GM12878 (cell line): ENCODE measurements at regions not wholly inside any gene's neighbourhood (a gene's known extent, or its start where the extent isn't known, plus 50 kb on each side); places are given as distances from the start of the nearest gene placed in this dataset.

Experiments
- CHD2 ChIP-seq: IDR thresholded peaks from 2 replicates; pipeline ENCODE4 v1.6.1; 2011; ENCODE audit warnings: low read depth, low read length, improper control_type of control experiment, borderline replicate concordance
- CTCF ChIP-seq, 3 experiments: IDR thresholded peaks in 2 of 3; conservative IDR thresholded peaks in 1 of 3; 2 replicates each; pipeline ENCODE4 v1.5.1; 2011; ENCODE audit warnings: low read depth in 3 of 3, low read length in 3 of 3, mild to moderate bottlenecking in 3 of 3, control low read depth in 2 of 3, moderate library complexity in 2 of 3, inconsistent platforms in 1 of 3, mixed read lengths in 1 of 3; ENCODE audit not compliant: control insufficient read depth in 2 of 3, insufficient read depth in 1 of 3; ENCODE audit errors: extremely low read depth in 1 of 3
- ETV6 ChIP-seq, 2 experiments: fragments of 450-650 bp in 1 of 2; IDR thresholded peaks in 1 of 2; conservative IDR thresholded peaks in 1 of 2; 2 replicates each; pipeline ENCODE4 v1.6.1; 2014; ENCODE audit warnings: antibody characterized with exemption in 1 of 2, borderline replicate concordance in 1 of 2, low read depth in 1 of 2, mild to moderate bottlenecking in 1 of 2, moderate library complexity in 1 of 2
- HDGF ChIP-seq: fragments of 450-650 bp; IDR thresholded peaks from 2 replicates; pipeline ENCODE4 v1.6.1; 2016; ENCODE audit warnings: antibody characterized with exemption
- NFIC ChIP-seq: IDR thresholded peaks from 2 replicates; pipeline ENCODE4 v1.6.1; 2012; ENCODE audit warnings: low read depth, mild to moderate bottlenecking, inconsistent platforms, low read length, moderate library complexity
- NFYA ChIP-seq: IDR thresholded peaks from 2 replicates; pipeline ENCODE4 v1.6.1; 2011; ENCODE audit warnings: low read depth, mild to moderate bottlenecking, low read length, improper control_type of control experiment, borderline replicate concordance
- POLR2A ChIP-seq: IDR thresholded peaks from 2 replicates; pipeline ENCODE4 v1.6.1; 2011; ENCODE audit warnings: low read depth, mild to moderate bottlenecking, low read length
- RAD21 ChIP-seq: IDR thresholded peaks from 2 replicates; pipeline ENCODE4 v1.6.1; 2011; ENCODE audit warnings: mild to moderate bottlenecking, low read depth, low read length, moderate library complexity; ENCODE audit not compliant: insufficient read depth
- SMC3 ChIP-seq: IDR thresholded peaks from 2 replicates; pipeline ENCODE4 v1.6.1; 2011; ENCODE audit warnings: low read length, improper control_type of control experiment, borderline replicate concordance
- TF ChIP-seq, protein P1 (sequence below): IDR thresholded peaks from 2 replicates; pipeline ENCODE4 v1.6.1; 2012; ENCODE audit warnings: low read depth, low read length, improper control_type of control experiment

DNA sequence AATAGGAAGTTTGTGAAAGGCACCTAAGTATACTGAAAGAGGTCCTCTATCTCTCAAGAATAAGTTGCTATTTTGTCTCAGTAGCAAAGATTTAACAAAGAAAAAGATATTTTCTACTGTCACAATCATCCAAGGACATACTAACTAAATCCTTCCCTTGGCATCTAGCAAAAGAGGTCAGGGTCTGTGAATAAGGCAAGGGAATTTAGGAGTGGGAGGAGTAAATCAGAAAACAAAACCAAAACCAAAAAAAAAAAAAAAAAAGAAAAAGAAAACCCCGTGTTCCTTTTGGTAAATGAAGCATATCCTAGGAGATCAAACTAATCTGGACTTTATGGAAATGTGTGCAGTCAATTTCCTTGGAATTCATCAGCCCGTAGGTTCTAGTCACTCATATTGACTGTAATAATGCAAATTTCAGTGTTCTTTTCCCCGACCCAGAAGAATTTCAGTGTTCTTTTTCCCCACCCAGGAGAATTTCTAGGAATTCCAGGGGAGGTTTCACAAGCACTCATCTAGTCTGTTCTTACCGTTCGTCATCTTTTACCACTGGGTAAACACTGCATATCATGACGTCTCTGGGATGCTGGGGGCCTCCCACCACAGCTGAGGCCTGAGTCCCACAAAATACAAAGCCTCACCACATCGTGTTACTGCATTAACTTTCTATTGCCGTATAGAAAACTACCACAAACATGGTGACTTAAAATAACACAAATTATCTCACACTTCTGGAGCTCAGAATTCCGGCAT lies 113.8 kb upstream of the CCDC54 start:
- TF ChIP-seq ETV6 (conservative IDR thresholded peaks at IDR 0.05 in 1 of 2, IDR thresholded peaks at IDR 0.05 in 1 of 2; ENCODE audit: borderline replicate concordance in 1 of 2, low read depth in 1 of 2) (no peak), POLR2A (no peak), CTCF (IDR thresholded peaks at IDR 0.05 in 2 of 3, conservative IDR thresholded peaks at IDR 0.05 in 1 of 3; ENCODE audit: control insufficient read depth in 2 of 3, extremely low read depth in 1 of 3, insufficient read depth in 1 of 3, low read depth in 3 of 3, low read length in 3 of 3) (no peak), NFIC (no peak), NFYA (no peak), HDGF (no peak), RAD21 (no peak), SMC3 (no peak), CHD2 (no peak)
- TF ChIP-seq, protein P1, sequence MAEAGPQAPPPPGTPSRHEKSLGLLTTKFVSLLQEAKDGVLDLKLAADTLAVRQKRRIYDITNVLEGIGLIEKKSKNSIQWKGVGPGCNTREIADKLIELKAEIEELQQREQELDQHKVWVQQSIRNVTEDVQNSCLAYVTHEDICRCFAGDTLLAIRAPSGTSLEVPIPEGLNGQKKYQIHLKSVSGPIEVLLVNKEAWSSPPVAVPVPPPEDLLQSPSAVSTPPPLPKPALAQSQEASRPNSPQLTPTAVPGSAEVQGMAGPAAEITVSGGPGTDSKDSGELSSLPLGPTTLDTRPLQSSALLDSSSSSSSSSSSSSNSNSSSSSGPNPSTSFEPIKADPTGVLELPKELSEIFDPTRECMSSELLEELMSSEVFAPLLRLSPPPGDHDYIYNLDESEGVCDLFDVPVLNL = no peak
